GM18867 (cell line): ENCODE measurements at regions not wholly inside any gene's neighbourhood (a gene's known extent, or its start where the extent isn't known, plus 50 kb on each side); places are given as distances from the start of the nearest gene placed in this dataset.
"Not testable (repeated sequence)": the region's sequence is repeated elsewhere in the genome, so short reads cannot be mapped to it uniquely, and the experiment has no call there.

Experiments used
- ATAC-seq: cut with Tn5 transposase; IDR thresholded peaks from one replicate; pipeline ENCODE4 v1.9.1; 2021; ENCODE audit warnings: mild to moderate bottlenecking, moderate library complexity; ENCODE audit not compliant: unreplicated experiment

GRCh38 chr5:12669326-12669725 is 765.1 kb upstream of the CTNND2 start:
- ATAC-seq, result no peak

GRCh38 chr5:12668564-12668963 is 764.3 kb upstream of the CTNND2 start:
- ATAC-seq, result no peak

- ATAC-seq, result not testable (repeated sequence)
Observed at GRCh38 chr5:12667818-12668217, 763.6 kb upstream of the CTNND2 start.

- not testable (repeated sequence) for ATAC-seq
Observed at GRCh38 chr5:12665772-12666171, 761.5 kb upstream of the CTNND2 start.

GRCh38 chr5:12662545-12663314 is 758.5 kb upstream of the CTNND2 start:
- ATAC-seq, result no peak

- no peak for ATAC-seq
Observed at GRCh38 chr5:12661617-12662370, 757.5 kb upstream of the CTNND2 start.

DNA sequence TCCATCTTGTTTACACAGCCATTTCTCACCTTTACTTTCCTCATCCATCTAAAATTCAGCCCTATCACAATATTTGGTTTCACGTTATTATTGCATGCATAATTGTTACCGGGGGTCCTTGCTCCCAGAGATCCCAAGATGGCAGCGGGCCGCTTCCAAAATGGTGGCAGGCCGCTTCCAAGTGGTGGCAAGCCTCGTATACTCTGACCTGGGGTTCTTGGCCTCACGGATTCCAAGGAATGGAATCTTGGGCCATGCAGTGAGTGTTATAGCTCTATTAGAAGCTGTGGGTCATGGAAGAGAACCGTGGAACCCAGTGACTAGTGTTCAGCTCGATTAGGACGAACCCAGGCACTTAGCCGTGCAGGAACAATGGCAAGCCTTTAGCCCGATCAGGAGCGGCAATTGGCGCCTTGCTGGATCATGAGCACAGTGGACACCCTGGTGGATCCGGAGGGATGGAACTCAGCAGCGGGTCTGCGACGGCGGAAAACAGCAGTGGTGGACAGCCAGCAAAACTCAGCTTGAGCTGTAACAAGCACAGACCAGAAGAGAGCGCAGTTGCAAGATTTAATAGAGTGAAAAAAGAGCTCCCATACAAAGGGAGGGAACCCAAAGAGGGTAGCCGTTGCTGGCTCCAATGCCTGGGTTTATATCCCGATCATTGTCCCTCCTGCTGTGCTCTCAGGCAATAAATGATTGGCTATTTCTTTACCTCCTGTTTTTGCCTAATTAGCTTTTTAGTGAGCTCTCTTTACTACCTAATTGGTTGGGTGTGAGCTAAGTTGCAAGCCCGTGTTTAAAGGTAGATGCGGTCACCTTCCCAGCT is 756.2 kb upstream of the CTNND2 start:
- ATAC-seq, result not testable (repeated sequence)

DNA sequence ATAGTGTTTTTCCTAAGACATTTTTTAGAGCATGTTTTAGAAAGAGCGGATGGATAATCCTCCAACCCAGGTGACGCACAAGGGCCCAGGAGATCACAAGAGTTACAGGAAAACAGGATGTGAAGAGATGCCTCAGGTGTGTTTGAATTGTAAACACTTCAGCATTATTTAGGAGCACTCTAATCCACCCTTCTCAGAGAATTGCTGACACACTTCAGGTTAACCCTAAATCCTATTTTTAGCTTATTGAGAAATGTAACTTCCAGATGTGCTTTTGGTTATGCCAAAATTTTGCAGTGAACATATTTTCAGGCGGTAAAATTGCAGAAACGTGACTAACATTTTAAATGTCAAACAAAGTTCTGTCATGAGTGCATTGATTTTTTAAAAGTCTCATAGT is 755.4 kb upstream of the CTNND2 start:
- no peak for ATAC-seq

DNA sequence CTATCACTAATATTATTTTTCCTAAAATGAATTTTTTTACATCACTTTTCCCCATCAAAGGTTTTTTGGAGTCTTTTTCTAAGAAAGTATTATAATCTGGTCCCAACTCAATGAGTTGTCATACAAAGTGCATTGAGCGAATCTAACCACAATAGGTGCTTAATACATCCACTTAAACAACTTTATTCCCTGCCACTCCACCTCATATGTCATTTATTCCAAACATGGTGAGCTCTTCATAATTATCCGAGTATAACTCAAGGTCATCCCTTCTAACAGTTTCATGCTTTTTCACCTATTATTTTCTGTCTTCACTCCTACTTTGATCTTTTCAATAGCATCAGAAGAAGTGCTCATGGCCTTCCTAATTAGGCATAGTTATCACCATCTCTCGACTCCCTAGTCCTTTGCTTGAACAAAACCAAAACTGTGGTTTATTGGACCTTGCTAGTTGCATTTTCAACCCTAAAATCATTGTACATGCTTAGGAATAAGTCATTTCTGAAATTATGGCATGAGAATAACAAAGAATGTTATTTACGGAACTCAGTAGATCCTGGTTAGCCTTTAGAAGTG is 754.7 kb upstream of the CTNND2 start:
- no peak for ATAC-seq

- not testable (repeated sequence) for ATAC-seq
Observed at GRCh38 chr5:12657914-12658474, 753.7 kb upstream of the CTNND2 start.

GRCh38 chr5:12655675-12656074 is 751.4 kb upstream of the CTNND2 start:
- ATAC-seq, result no peak

GRCh38 chr5:12652201-12652600 is 748.0 kb upstream of the CTNND2 start:
- no peak for ATAC-seq

DNA sequence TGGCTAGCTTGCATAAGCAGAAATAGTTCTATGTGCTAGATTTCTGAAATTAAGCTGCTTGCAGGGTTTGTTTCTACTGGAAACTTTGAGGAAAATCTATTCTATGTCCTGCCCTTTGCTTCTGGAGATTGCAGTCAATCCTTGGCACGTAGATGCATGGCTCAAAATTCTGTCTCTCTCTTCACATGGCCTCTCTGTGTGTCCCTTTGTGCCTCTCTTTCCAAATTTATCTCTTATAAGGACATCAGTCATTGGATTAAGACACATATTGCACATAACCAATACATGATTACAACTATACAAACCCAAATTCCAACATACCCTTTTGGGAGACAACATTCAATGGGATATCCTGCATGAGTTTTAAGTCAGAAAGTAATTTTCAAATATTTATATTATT is 744.3 kb upstream of the CTNND2 start:
- no peak for ATAC-seq

DNA sequence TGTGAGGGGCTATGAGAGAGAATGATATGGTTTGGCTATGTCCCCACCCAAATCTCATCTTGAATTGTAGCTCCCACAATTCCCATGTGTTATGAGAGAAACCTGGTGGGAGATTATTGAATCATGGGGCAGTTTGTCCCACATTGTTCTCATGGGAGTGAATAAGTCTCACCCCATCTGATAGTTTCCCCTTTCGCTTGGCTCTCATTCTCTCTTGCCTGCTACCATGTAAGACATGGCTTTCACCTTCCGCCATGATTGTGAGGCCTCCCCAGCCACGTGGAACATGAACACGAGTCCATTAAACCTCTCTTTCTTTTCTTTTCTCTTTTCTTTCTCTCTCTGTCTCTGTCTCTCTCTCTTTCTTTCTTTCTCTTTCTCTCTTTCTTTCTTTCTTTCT is 743.4 kb upstream of the CTNND2 start:
- no peak for ATAC-seq

DNA sequence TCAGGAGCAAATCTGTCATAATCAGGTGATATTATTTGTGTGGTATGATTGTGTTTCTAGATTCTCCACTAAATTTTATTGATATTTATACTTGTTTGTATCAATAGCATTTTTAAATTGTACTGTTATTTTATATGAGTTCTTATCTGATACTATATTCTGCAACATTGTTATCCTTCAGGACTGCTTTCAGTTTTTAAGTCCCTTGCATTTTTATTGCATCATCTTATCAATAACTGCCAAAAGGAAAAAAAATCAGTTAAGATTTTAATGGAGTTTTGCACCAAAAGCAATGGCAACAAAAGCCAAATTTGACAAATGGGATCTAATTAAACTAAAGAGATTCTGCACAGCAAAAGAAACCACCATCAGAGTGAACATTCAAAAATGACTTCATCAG is 741.3 kb upstream of the CTNND2 start:
- ATAC-seq, result no peak

DNA sequence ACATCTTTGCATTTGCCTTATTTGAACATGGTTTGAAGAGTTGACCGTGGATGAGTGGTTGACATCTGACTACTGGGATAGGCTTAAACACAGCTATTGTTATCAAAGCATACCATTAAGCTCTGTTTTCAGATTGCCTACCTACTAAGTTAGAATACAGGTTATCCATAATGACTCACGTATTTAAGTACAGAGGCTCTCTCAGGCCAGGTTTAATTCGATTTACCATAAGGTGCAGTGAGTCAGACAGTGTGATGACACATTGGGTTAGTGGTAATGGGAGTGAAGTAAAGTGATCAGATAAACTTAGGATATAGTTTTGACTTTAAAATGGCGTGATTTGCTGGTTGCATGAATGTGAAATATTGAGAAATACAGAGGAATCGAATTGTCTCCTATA is 732.0 kb upstream of the CTNND2 start:
- no peak for ATAC-seq

DNA sequence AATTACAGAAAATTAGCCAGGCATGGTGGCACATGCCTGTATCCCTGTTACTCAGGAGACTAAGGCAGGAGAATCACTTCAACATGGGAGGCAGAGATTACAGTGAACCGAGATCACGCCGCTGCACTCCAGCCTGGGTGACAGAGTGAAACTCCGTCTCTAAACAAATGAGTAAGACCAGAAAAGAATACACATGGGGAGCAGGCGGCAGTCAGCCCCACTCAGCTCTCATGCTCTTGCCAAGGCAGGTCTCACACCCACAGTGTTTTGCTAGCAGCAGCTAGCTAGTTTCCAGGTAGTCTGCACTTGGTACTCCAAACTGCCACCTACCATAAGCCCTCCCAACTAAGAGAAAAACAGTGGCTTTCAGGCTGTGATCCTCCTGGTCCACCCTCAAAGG is 722.3 kb upstream of the CTNND2 start:
- ATAC-seq, result no peak

DNA sequence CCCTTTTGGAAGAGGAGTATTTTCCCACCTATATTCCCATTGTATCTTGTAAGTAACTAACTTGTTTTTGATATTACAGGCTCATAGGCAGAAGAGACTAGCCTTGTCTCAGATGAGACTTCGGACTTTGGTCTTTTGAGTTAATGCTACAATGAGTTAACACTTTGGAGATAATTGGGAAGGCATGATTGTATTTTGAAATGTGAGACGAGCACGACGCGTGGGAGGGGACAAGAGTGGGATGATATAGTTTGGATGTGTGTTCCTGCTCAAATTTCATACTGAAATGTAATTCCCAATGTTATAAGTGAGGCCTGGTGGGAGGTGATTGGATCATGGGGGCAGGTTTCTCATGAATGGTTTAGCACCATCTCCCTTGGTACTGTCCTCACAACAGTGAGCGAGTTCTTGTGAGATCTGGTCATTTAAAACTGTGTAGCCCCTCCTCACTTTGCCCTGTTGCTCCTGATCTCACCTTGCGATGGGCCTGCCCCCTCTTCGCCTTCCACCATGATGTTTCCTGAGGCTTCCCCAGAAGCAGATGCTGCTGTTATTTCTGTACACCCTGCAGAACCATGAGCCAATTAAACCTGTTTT is 721.5 kb upstream of the CTNND2 start:
- no peak for ATAC-seq

GRCh38 chr5:12624776-12625560 is 720.7 kb upstream of the CTNND2 start:
- ATAC-seq, result no peak

DNA sequence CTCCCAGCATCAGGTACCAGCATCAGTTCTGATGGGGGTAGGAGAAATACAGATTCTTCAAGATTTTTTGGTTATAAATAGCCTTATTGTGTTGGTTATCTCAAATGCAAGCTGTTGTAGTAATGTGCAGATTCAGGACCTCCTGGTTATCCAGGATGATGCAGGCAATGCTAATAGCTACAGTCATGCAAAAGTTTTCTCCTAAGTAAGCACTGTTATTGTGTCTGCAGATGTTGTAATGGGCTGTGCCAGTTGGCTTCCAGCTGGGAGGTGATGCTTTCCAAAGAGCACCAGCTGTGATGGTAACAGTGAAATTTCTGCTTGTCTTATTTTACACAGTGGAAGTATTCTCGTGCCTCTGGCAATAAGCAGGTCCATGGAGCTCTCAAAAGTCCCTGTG is 719.2 kb upstream of the CTNND2 start:
- no peak for ATAC-seq
